ENCODE measurements at regions not wholly inside any gene's neighbourhood (a gene's known extent, or its start where the extent isn't known, plus 50 kb on each side); places are given as distances from the start of the nearest gene placed in this dataset.
"Not testable (repeated sequence)": the region's sequence is repeated elsewhere in the genome, so short reads cannot be mapped to it uniquely, and the experiment has no call there.

DNA sequence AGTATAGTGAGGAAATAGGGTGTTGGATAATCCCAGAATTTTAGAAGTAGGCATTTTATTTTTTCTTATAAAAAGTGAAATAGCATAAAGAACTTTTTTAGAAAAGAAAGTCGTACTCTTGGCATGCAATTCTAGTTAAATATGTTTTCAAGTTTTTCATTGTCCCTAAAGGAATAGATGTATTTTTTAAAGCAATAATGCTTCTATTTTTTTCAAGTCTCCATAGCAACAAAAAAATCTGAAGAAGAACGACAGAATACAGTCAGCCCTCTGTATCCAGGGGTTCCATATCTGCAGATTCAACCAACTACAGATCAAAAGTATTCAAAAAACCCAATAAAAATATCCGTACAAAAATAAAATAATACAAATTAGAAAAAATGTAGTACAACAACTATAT is 538.2 kb downstream of the GLUD2 start:
- H3K27ac ChIP-seq: no peak overlapping the region
- no peak for DNase-seq (ENCODE audit: low read depth, low spot score)

GRCh38 chrX:121592884-121593283 is 545.5 kb downstream of the GLUD2 start:
- H3K27ac ChIP-seq: no peak overlapping the region
- DNase-seq (ENCODE audit: low read depth, low spot score): no peak

DNA sequence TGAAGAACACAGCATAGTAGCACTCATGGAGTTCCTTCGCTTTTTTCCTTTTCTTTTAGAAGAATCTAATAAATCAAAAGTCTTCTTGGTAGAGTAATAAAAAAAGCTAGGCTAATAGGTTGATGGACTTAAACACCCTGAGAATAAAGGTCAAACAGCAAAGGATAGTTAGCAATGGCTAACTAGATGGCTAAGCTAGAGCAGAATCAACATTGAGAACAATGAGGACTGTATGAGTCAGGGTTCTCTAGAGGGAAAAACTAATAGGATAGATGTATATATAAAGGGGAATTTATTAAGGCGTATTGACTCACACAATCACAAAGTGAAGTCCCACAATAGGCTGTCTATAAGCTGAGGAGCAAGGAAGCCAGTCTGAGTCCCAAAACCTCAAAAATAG is 550.9 kb downstream of the GLUD2 start:
- DNase-seq (ENCODE audit: low read depth, low spot score): no peak
- no peak overlapping the region for H3K27ac ChIP-seq

- DNase-seq (ENCODE audit: low read depth, low spot score): no peak
- H3K27ac ChIP-seq: no peak overlapping the region
Observed at GRCh38 chrX:121635141-121635540, 587.7 kb downstream of the GLUD2 start.

- H3K27ac ChIP-seq: no peak overlapping the region
- DNase-seq (ENCODE audit: low read depth, low spot score): no peak
Observed at GRCh38 chrX:121639781-121640180, 592.4 kb downstream of the GLUD2 start.

DNA sequence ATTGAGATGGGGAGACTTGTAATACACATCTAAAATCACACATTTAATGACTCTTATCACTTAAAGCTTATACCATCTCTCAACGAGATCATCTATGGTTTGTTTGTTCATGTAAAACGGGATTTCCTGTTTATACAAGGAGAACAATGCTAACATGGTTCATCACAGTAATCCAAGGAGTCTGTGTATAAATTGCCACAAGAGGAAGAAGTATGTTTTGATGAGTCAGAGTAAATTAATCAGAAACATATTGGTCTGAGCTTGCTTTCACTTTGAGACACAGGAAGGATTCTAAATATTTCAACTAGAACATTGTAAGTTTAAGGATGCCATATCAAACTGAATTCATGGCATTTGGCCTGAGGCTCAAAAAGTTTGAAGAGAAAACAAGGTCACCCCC is 594.1 kb downstream of the GLUD2 start:
- peak overlapping the region; percentile 58 for H3K27ac ChIP-seq
- peak; percentile 14 for DNase-seq (ENCODE audit: low read depth, low spot score)

- H3K27ac ChIP-seq: peak overlapping the region; percentile 58
- DNase-seq (ENCODE audit: low read depth, low spot score): peak; percentile 3
Observed at GRCh38 chrX:121642415-121642814, 595.0 kb downstream of the GLUD2 start.

- no peak for DNase-seq (ENCODE audit: low read depth, low spot score)
- no peak overlapping the region for H3K27ac ChIP-seq
Observed at GRCh38 chrX:121649417-121649816, 602.0 kb downstream of the GLUD2 start.

- no peak for DNase-seq (ENCODE audit: low read depth, low spot score)
- H3K27ac ChIP-seq: no peak overlapping the region
Observed at GRCh38 chrX:121655276-121655675, 607.9 kb downstream of the GLUD2 start.

- H3K27ac ChIP-seq: no peak overlapping the region
- DNase-seq (ENCODE audit: low read depth, low spot score): no peak
Observed at GRCh38 chrX:121666171-121666570, 618.8 kb downstream of the GLUD2 start.

- no peak for DNase-seq (ENCODE audit: low read depth, low spot score)
- no peak overlapping the region for H3K27ac ChIP-seq
Observed at GRCh38 chrX:121671649-121672048, 624.2 kb downstream of the GLUD2 start.

DNA sequence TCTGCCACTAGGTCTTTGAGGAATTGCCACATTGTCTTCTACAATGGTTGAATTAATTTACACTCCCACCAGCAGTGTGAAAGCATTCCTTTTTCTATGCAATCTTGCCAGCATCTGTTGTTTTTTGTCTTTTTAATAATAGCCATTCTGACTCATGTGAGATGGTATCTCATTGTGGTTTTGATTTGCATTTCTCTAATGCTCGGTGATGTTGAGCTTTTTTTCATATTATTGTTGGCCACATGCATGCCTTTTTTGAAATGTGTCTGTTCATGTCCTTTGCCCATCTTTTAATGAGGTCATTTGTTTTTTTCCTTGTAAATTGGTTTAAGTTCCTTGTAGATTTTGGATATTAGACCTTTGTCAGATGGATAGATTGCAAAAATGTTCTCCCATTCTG is 661.8 kb downstream of the GLUD2 start:
- H3K27ac ChIP-seq; DNase-seq (ENCODE audit: low read depth, low spot score): not testable (repeated sequence)

GRCh38 chrX:121733514-121733913 is 686.1 kb downstream of the GLUD2 start:
- H3K27ac ChIP-seq: no peak overlapping the region
- no peak for DNase-seq (ENCODE audit: low read depth, low spot score)

DNA sequence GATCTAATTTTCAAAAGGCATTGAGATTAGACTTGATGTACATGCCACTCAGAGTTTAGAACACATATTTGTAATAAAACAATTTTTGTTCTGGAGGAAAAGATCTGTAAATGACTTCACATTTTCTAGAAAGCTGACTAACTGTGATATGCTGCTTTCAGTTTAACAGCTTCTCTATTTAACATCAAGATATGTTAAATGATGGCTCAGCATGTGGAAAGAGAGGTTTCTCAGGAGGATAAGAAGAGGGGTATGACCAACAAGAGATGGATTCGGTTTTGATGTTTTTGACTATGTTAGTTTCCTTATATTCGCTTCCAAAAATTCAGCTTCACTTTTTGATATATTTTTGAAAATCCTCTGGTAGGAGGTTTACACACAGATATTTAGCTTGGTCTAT is 698.7 kb downstream of the GLUD2 start:
- no peak for DNase-seq (ENCODE audit: low read depth, low spot score)

DNA sequence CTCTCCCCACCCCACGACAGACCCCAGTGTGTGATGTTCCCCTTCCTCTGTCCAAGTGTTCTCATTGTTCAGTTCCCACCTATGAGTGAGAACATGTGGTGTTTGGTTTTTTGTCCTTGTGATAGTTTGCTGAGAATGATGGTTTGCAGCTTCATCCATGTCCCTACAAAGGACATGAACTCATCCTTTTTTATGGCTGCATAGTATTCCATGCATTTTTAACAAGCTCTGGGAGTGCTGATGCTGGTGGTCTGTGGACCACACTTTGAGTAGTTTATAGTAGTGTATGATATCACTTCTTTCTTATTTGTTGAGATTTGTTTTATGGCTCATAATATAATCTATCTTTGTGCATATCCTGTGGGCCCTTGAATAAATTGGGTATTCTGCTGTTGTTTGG is 706.2 kb downstream of the GLUD2 start:
- not testable (repeated sequence) for DNase-seq (ENCODE audit: low read depth, low spot score); H3K27ac ChIP-seq

More for the DNA sequence above, 698.7 kb downstream of the GLUD2 start:
- no peak overlapping the region for H3K27ac ChIP-seq

- no peak for DNase-seq (ENCODE audit: low read depth, low spot score)
- no peak overlapping the region for H3K27ac ChIP-seq
Observed at GRCh38 chrX:121754301-121754700, 706.9 kb downstream of the GLUD2 start.

GRCh38 chrX:121755541-121755940 is 708.1 kb downstream of the GLUD2 start:
- no peak overlapping the region for H3K27ac ChIP-seq
- DNase-seq (ENCODE audit: low read depth, low spot score): no peak

DNA sequence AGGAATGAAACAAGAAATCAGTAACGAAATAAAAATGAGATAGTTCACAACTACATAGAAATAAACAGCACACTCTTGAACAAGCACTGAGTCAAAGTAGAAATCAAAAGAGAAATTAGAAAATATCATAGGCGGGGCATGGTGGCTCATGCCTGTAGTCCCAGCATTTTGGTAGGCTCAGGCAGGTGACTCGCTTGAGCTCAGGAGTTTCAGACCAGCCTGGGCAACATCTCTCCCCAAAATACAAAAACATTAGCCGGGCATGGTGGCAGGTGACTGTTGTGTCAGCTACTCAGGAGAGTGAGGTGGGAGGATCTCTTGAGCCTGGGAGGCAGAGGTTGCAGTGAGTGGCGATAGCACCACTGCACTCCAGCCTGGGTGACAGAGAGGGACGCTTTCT is 714.4 kb downstream of the GLUD2 start:
- no peak overlapping the region for H3K27ac ChIP-seq
- no peak for DNase-seq (ENCODE audit: low read depth, low spot score)

- DNase-seq (ENCODE audit: low read depth, low spot score): no peak
- no peak overlapping the region for H3K27ac ChIP-seq
Observed at GRCh38 chrX:121763671-121764070, 716.3 kb downstream of the GLUD2 start.

DNA sequence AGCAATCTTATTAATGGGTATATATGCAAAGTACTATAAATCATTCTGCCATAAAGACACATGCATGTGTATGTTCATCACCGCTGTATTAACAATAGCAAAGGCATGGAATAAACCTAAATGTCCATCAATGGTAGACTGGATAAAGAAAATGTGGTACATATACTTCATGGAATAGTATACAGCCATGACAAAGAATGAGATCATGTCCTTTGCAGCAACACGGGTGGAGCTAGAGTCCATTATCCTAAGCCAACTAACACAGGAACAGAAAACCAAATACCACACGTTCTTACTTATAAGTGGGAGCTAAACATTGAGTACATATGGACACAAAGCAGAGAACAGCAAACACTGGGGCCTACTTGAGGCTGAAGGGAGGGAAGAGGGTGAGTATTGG is 720.8 kb downstream of the GLUD2 start:
- not testable (repeated sequence) for H3K27ac ChIP-seq

GRCh38 chrX:121781991-121782390 is 734.6 kb downstream of the GLUD2 start:
- DNase-seq (ENCODE audit: low read depth, low spot score): no peak
- H3K27ac ChIP-seq: no peak overlapping the region

More for the DNA sequence above, 720.8 kb downstream of the GLUD2 start:
- not testable (repeated sequence) for DNase-seq (ENCODE audit: low read depth, low spot score)

- no peak overlapping the region for H3K27ac ChIP-seq
- no peak for DNase-seq (ENCODE audit: low read depth, low spot score)
Observed at GRCh38 chrX:121782544-121782943, 735.1 kb downstream of the GLUD2 start.

DNA sequence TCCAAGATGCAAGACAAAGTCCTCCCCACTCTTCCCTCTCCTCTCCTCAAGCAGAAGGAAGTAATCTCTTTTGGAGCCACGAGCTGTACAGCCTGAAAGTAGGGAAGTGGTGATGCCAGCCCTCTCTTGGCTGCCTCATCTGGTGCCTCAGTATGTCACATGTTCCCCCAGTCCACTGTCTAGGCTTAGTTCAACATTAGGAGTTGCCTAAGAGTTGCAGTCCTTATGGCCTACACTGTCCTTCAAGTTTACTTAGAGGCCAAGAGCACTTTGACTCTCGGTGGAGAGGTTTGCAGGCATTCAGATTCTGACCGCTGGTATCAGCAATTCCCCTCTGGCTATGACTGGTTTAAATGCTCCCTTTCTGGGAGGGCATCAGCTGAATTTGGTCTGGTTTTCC is 735.6 kb downstream of the GLUD2 start:
- H3K27ac ChIP-seq: no peak overlapping the region
- no peak for DNase-seq (ENCODE audit: low read depth, low spot score)
